Esophagus mucosa (tissue), 1 donor: ENCODE measurements at regions not wholly inside any gene's neighbourhood (a gene's known extent, or its start where the extent isn't known, plus 50 kb on each side); places are given as distances from the start of the nearest gene placed in this dataset.

Experiments
- ATAC-seq: fragments of 200-7000 bp; cut with Tn5 transposase; one replicate; pipeline ENCODE4 v1.9.1; 2020
- donor health status: DM: yes; HTN: yes; CAD: no.

GRCh38 chr5:77843570-77844372 lies 67.6 kb upstream of the TBCA start:
- no peak for ATAC-seq

DNA sequence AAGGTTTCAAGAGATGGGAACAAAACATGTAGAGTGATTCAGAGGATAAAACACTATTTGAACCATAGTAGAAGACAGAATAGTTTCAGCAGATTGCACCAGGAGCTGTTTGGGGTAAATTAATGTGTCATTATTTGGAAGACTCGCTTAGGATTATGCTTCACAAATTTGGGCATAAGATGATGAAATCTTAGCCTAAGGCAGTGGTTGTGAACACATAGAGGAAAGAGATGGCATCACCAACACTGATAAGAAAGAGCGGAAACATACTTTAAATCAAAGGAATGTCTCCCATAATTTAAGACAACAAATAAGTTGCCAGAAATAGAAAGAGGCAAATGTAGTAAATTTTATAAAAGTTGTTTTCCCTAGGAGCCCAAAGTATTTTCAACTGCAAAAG lies 66.1 kb upstream of the TBCA start:
- ATAC-seq: no peak

DNA sequence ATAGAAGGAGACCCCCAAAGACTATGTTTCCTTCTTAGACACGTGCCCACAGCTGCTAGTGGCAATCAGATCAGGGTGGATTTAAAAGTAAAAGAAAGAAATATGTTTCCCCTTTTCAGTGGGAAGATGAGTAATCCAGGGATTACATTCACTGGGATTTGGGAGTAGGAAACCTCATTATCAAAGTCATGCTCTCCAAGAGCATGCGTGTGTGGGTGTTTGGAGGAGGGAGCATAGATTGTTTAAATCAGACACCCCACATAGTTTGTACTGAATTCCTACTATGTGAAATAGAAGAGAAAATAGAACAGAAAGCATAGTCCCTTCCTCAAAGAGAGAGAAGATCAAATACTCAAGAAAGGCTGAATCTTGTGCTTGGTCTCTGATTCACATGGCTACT lies 65.5 kb upstream of the TBCA start:
- ATAC-seq: no peak

GRCh38 chr5:77840930-77841329 lies 64.8 kb upstream of the TBCA start:
- no peak for ATAC-seq

- no peak for ATAC-seq
Observed at GRCh38 chr5:77839691-77840090, 63.6 kb upstream of the TBCA start.

DNA sequence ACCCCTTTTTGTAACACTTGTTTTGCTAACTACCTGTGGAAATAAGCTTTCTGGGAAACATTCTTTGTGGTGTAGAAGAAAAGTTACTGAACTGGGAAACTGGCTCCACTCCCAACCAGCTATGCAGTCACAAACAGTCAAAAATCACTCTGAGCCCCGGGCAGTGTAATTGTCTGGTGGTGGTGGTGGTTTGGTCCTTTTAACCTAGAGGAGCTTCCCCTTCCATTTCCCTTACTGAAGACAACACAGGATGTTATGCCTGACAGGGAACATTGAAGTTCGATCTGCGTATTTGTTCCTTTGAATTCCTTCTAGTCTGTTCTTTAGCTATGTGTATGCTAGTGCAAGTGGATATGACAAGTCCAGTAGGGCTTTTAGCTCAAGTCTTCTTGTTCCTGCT lies 56.8 kb upstream of the TBCA start:
- ATAC-seq: no peak

DNA sequence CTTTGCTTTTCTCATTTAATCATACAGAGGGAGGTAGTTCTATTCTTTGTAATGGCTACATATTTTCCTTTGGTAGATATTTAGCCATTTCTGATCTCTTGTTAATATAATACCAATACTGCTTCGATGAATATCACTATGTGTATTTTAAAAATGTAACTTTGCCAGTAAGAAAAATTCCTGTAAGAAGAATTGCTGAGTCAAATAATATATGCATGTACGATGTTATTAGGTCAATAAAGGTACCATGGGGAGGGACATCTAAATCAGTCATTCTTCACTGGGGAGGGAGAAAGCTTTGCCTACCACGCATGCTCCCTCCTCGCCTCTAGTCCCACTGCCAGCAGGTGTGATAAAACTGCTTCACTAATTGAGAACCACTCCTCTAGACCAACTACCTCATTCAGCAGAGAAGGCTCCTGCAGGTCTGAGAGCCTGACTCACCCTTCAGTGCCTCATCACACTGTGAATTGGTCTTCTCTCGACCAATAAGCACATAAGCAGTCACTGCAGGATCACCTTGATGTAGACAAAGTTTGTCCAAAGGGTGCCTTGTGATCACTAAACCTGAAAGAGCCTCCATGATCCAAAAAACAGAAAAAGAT lies 56.1 kb upstream of the TBCA start:
- no peak for ATAC-seq

DNA sequence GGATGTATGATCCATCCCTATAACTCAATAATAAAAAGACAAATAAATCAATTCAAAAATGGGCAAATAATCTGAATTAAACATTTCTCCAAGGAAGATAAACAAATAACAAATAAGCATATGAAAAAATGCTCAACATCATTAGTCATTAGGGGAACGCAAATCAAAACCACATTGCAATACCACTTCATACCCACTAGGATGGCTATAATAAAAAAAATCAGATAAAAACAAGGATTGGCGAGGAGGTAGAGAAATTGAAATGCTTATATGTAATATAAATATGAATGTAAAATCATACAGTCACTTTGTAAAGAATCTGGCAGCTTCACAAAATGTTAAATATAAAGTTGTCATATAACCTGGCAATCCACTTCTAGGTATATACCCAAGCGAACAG lies 52.3 kb upstream of the TBCA start:
- ATAC-seq: no peak
